Stimulated activated naive CD8-positive, alpha-beta T cell treated with anti-CD3 and anti-CD28 coated beads, Interleukin-15, Interleukin-2, amounts not matched to agents 100 U/mL and 50 U/mL, for 24 hours (primary cell): ENCODE measurements at regions not wholly inside any gene's neighbourhood (a gene's known extent, or its start where the extent isn't known, plus 50 kb on each side); places are given as distances from the start of the nearest gene placed in this dataset.

Source experiments
- ATAC-seq: fragments of 150-1000 bp; cut with Tn5 transposase; one replicate; pipeline ENCODE4 v1.10.0; 2021
- DNase-seq: peaks from one replicate; pipeline ENCODE4 v3.0.0; 2021

- DNase-seq (no peak), ATAC-seq (no peak)
Observed at GRCh38 chr9:25613709-25614108, 64.5 kb downstream of the TUSC1 start.

- ATAC-seq (no peak), DNase-seq (no peak)
Observed at GRCh38 chr9:25603106-25603505, 75.1 kb downstream of the TUSC1 start.

- DNase-seq (no peak), ATAC-seq (no peak)
Observed at GRCh38 chr9:25602400-25603044, 75.7 kb downstream of the TUSC1 start.

GRCh38 chr9:25600501-25600900 is 77.7 kb downstream of the TUSC1 start:
- DNase-seq (no peak), ATAC-seq (no peak)

- ATAC-seq (no peak), DNase-seq (no peak)
Observed at GRCh38 chr9:25584611-25585010, 93.6 kb downstream of the TUSC1 start.

- ATAC-seq (no peak), DNase-seq (no peak)
Observed at GRCh38 chr9:25573281-25573680, 105.0 kb downstream of the TUSC1 start.

- ATAC-seq (no peak), DNase-seq (no peak)
Observed at GRCh38 chr9:25571491-25571890, 106.8 kb downstream of the TUSC1 start.

GRCh38 chr9:25570802-25571201 is 107.4 kb downstream of the TUSC1 start:
- no peak for DNase-seq
- ATAC-seq = no peak

- no peak for ATAC-seq
- DNase-seq = no peak
Observed at GRCh38 chr9:25562101-25562500, 116.1 kb downstream of the TUSC1 start.

GRCh38 chr9:25557645-25558300 is 120.5 kb downstream of the TUSC1 start:
- no peak for DNase-seq
- no peak for ATAC-seq

GRCh38 chr9:25556540-25556939 is 121.7 kb downstream of the TUSC1 start:
- ATAC-seq = no peak
- no peak for DNase-seq

GRCh38 chr9:25548847-25549246 is 129.4 kb downstream of the TUSC1 start:
- DNase-seq = no peak

GRCh38 chr9:25543806-25544205 is 134.4 kb downstream of the TUSC1 start:
- no peak for DNase-seq
- no peak for ATAC-seq

More at GRCh38 chr9:25548847-25549246, 129.4 kb downstream of the TUSC1 start:
- no peak for ATAC-seq

GRCh38 chr9:25542319-25542718 is 135.9 kb downstream of the TUSC1 start:
- no peak for ATAC-seq
- no peak for DNase-seq

- ATAC-seq (no peak), DNase-seq (no peak)
Observed at GRCh38 chr9:25537808-25538207, 140.4 kb downstream of the TUSC1 start.

- no peak for ATAC-seq
- DNase-seq = no peak
Observed at GRCh38 chr9:25519286-25519685, 159.0 kb downstream of the TUSC1 start.

- ATAC-seq = no peak
- no peak for DNase-seq
Observed at GRCh38 chr9:25517701-25518100, 160.5 kb downstream of the TUSC1 start.

- DNase-seq (no peak), ATAC-seq (no peak)
Observed at GRCh38 chr9:25513509-25514033, 164.7 kb downstream of the TUSC1 start.

GRCh38 chr9:25505644-25506043 is 172.6 kb downstream of the TUSC1 start:
- DNase-seq (no peak), ATAC-seq (no peak)

GRCh38 chr9:25481372-25481771 is 196.9 kb downstream of the TUSC1 start:
- DNase-seq = no peak
- no peak for ATAC-seq

- DNase-seq (no peak), ATAC-seq (no peak)
Observed at GRCh38 chr9:25480696-25481095, 197.5 kb downstream of the TUSC1 start.

GRCh38 chr9:25472681-25473080 is 205.6 kb downstream of the TUSC1 start:
- ATAC-seq (no peak), DNase-seq (no peak)

- no peak for ATAC-seq
- DNase-seq = no peak
Observed at GRCh38 chr9:25472085-25472607, 206.1 kb downstream of the TUSC1 start.

GRCh38 chr9:25461416-25461815 is 216.8 kb downstream of the TUSC1 start:
- DNase-seq = no peak

More at GRCh38 chr9:25461416-25461815, 216.8 kb downstream of the TUSC1 start:
- no peak for ATAC-seq
